H9 (cell line): ENCODE measurements at regions not wholly inside any gene's neighbourhood (a gene's known extent, or its start where the extent isn't known, plus 50 kb on each side); places are given as distances from the start of the nearest gene placed in this dataset.

Experiments
- DNase-seq: peaks from one replicate; pipeline ENCODE4 v3.0.0-alpha.2; 2017
- H2AFZ ChIP-seq: one replicate; pipeline ENCODE4 v1.6.1; 2013; ENCODE audit warnings: mild to moderate bottlenecking, low read length, control low read depth, moderate library complexity
- H2AK5ac ChIP-seq: 2 replicates; pipeline ENCODE4 v1.6.1; 2013; ENCODE audit warnings: low read length, control low read depth, mixed read lengths; ENCODE audit not compliant: insufficient read length
- H2BK120ac ChIP-seq: one replicate; pipeline ENCODE4 v1.6.1; 2013; ENCODE audit warnings: low read depth, mild to moderate bottlenecking, low read length, control low read depth, inconsistent platforms; ENCODE audit not compliant: poor library complexity, severe bottlenecking
- H2BK12ac ChIP-seq: 2 replicates; pipeline ENCODE4 v1.6.1; 2013; ENCODE audit warnings: low read length, control low read depth, mixed read lengths, low read depth; ENCODE audit not compliant: insufficient read length
- H2BK15ac ChIP-seq: 2 replicates; pipeline ENCODE4 v1.6.1; 2013; ENCODE audit warnings: low read depth, low read length, control low read depth
- H2BK20ac ChIP-seq: one replicate; pipeline ENCODE4 v1.6.1; 2013; ENCODE audit warnings: low read depth, mild to moderate bottlenecking, low read length, control low read depth, inconsistent platforms; ENCODE audit not compliant: poor library complexity, severe bottlenecking
- H2BK5ac ChIP-seq: 2 replicates; pipeline ENCODE4 v1.6.1; 2013; ENCODE audit warnings: low read length, control low read depth, mixed read lengths; ENCODE audit not compliant: insufficient read length
- H3K14ac ChIP-seq: 2 replicates; pipeline ENCODE4 v1.6.1; 2013; ENCODE audit warnings: low read length, control low read depth; ENCODE audit not compliant: insufficient read depth
- H3K18ac ChIP-seq: 2 replicates; pipeline ENCODE4 v1.6.1; 2013; ENCODE audit warnings: low read depth, mild to moderate bottlenecking, mixed read lengths, low read length, control low read depth; ENCODE audit not compliant: insufficient read length
- H3K23ac ChIP-seq: 2 replicates; pipeline ENCODE4 v1.6.1; 2013; ENCODE audit warnings: low read length, control low read depth, mixed read lengths, low read depth; ENCODE audit not compliant: insufficient read length
- H3K23me2 ChIP-seq: 2 replicates; pipeline ENCODE4 v1.6.1; 2013; ENCODE audit warnings: low read depth, mild to moderate bottlenecking, mixed read lengths, low read length, control low read depth; ENCODE audit not compliant: insufficient read length, poor library complexity, severe bottlenecking
- H3K27ac ChIP-seq: 2 replicates; pipeline ENCODE4 v1.5.1; 2013; ENCODE audit warnings: low read length, control low read depth, mixed read lengths, low read depth; ENCODE audit not compliant: insufficient read length
- H3K27me3 ChIP-seq: 2 replicates; pipeline ENCODE4 v1.6.1; 2013; ENCODE audit warnings: low read length, control low read depth, inconsistent platforms; ENCODE audit not compliant: insufficient read depth
- H3K4ac ChIP-seq: 2 replicates; pipeline ENCODE4 v1.6.1; 2013; ENCODE audit warnings: low read depth, mild to moderate bottlenecking, control low read depth, inconsistent platforms, low read length, moderate library complexity
- H3K4me1 ChIP-seq: 2 replicates; pipeline ENCODE4 v1.6.1; 2013; ENCODE audit warnings: low read length, control low read depth, inconsistent platforms; ENCODE audit not compliant: insufficient read depth
- H3K4me2 ChIP-seq: 2 replicates; pipeline ENCODE4 v1.6.1; 2013; ENCODE audit warnings: low read length, control low read depth, mixed read lengths; ENCODE audit not compliant: insufficient read length, insufficient read depth
- H3K56ac ChIP-seq: 2 replicates; pipeline ENCODE4 v1.6.1; 2013; ENCODE audit warnings: low read depth, mild to moderate bottlenecking, mixed read lengths, low read length, control low read depth; ENCODE audit not compliant: insufficient read length
- H3K79me1 ChIP-seq: 2 replicates; pipeline ENCODE4 v1.6.1; 2013; ENCODE audit warnings: low read depth, mild to moderate bottlenecking, moderate library complexity, low read length, control low read depth, inconsistent platforms; ENCODE audit not compliant: insufficient read depth, poor library complexity, severe bottlenecking
- H3K79me2 ChIP-seq: 2 replicates; pipeline ENCODE4 v1.6.1; 2013; ENCODE audit warnings: low read length, control low read depth, inconsistent platforms; ENCODE audit not compliant: insufficient read depth
- H3K9ac ChIP-seq: 2 replicates; pipeline ENCODE4 v1.6.1; 2013; ENCODE audit warnings: low read length, control low read depth, mixed read lengths; ENCODE audit not compliant: insufficient read length; ENCODE audit errors: extremely low read depth
- H3K9me3 ChIP-seq: one replicate; pipeline ENCODE4 v1.6.1; 2013; ENCODE audit warnings: low read depth, low read length, inconsistent platforms; ENCODE audit not compliant: control insufficient read depth
- H3T11ph ChIP-seq: one replicate; pipeline ENCODE4 v1.6.1; 2013; ENCODE audit warnings: mild to moderate bottlenecking, low read length, control low read depth, inconsistent platforms
- H4K20me1 ChIP-seq: one replicate; pipeline ENCODE4 v1.6.1; 2013; ENCODE audit not compliant: control insufficient read depth, insufficient read length, insufficient read depth
- H4K5ac ChIP-seq: 2 replicates; pipeline ENCODE4 v1.6.1; 2013; ENCODE audit warnings: low read depth, mild to moderate bottlenecking, mixed read lengths, low read length, control low read depth; ENCODE audit not compliant: insufficient read length
- H4K8ac ChIP-seq: replicated peaks from 2 replicates; pipeline ENCODE4 v1.6.1; 2013; ENCODE audit warnings: low read length, control low read depth, mixed read lengths, low read depth; ENCODE audit not compliant: insufficient read length
- H4K91ac ChIP-seq: 2 replicates; pipeline ENCODE4 v1.6.1; 2013; ENCODE audit warnings: low read depth, mild to moderate bottlenecking, moderate library complexity, mixed read lengths, low read length, control low read depth; ENCODE audit not compliant: insufficient read length
- H3K27ac Mint-ChIP-seq, 3 experiments: 2 replicates in 2 of 3; 3 replicates in 1 of 3; pipeline ENCODE4 v1.8.0; 2020 to 2021; ENCODE audit warnings: mixed read lengths in 3 of 3, mild to moderate bottlenecking in 1 of 3, moderate library complexity in 1 of 3
- H3K27me3 Mint-ChIP-seq: 2 replicates; pipeline ENCODE4 v1.8.0; 2021; ENCODE audit warnings: low read depth, mild to moderate bottlenecking, moderate library complexity, mixed read lengths
- H3K36me3 Mint-ChIP-seq, 3 experiments: 2 replicates in 2 of 3; 3 replicates in 1 of 3; pipeline ENCODE4 v1.8.0; 2020 to 2021; ENCODE audit warnings: low read depth in 3 of 3, mixed read lengths in 3 of 3; ENCODE audit not compliant: insufficient read depth in 1 of 3
- H3K4me1 Mint-ChIP-seq, 2 experiments: 2 replicates each; pipeline ENCODE4 v1.8.0; 2020; ENCODE audit warnings: mixed read lengths in 2 of 2
- H3K4me3 Mint-ChIP-seq, 2 experiments: 2 replicates in 1 of 2; 3 replicates in 1 of 2; pipeline ENCODE4 v1.8.0; 2020 to 2021; ENCODE audit warnings: mild to moderate bottlenecking in 2 of 2, mixed read lengths in 2 of 2, moderate library complexity in 1 of 2
- H3K9me3 Mint-ChIP-seq, 2 experiments: 2 replicates in 1 of 2; 3 replicates in 1 of 2; pipeline ENCODE4 v1.8.0; 2020; ENCODE audit warnings: mild to moderate bottlenecking in 2 of 2, mixed read lengths in 2 of 2, moderate library complexity in 1 of 2
- WGBS: extraction: QIAGEN DNeasy Blood & Tissue Kit; methylation state at CpG from one replicate; pipeline ENCODE4 v1.1.7; 2013; ENCODE audit warnings: missing lambda C conversion rate, low lambda C conversion rate, mixed read lengths; ENCODE audit not compliant: insufficient read length; ENCODE audit errors: extremely low coverage; 5-methylcytosine and 5-hydroxymethylcytosine counted together
- TF ChIP-seq, protein P1 (sequence below): fragments of 200-600 bp; sonication (generic); conservative IDR thresholded peaks from 3 replicates; pipeline ENCODE4 v1.8.0; 2021; ENCODE audit warnings: antibody characterized with exemption, mild to moderate bottlenecking

DNA sequence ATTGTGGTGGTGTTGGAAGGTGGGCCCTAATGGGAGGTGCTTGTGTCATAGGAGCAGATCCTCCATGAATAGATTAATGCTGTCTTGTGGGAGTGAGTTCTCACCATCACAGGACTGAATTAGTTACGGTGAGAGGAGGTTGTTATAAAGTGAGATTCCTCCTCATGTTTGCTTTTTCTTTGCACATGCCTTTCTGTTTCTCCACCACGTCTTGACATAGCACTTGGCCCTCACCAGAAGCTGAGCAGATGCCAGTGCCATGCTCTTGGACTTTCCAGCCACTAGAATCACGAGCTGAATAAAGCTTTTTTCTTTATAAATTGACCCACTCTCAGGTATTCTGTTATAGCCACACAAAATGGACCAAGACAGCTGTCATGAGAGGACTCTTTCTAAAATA is 194.8 kb downstream of the PTPRU start:
- no peak overlapping the region for H2AK5ac ChIP-seq
- no peaks in the 10 kb centered on the region for H3K79me2 ChIP-seq
- H3K36me3 Mint-ChIP-seq: peaks cover 0 to 15% (median 4%) of the 10 kb centered on the region in 3 experiments; a peak in 4 of 7 replicates
- H3K23me2 ChIP-seq: no peaks in the 10 kb centered on the region
- no peak overlapping the region for H3K4me3 Mint-ChIP-seq
- H3K79me1 ChIP-seq: no peaks in the 10 kb centered on the region
- H3K4me1 Mint-ChIP-seq: peaks cover 3 to 4% of the 10 kb centered on the region in 2 experiments; a peak in 3 of 4 replicates
- no peak overlapping the region for H4K91ac ChIP-seq
- TF ChIP-seq, protein P1, sequence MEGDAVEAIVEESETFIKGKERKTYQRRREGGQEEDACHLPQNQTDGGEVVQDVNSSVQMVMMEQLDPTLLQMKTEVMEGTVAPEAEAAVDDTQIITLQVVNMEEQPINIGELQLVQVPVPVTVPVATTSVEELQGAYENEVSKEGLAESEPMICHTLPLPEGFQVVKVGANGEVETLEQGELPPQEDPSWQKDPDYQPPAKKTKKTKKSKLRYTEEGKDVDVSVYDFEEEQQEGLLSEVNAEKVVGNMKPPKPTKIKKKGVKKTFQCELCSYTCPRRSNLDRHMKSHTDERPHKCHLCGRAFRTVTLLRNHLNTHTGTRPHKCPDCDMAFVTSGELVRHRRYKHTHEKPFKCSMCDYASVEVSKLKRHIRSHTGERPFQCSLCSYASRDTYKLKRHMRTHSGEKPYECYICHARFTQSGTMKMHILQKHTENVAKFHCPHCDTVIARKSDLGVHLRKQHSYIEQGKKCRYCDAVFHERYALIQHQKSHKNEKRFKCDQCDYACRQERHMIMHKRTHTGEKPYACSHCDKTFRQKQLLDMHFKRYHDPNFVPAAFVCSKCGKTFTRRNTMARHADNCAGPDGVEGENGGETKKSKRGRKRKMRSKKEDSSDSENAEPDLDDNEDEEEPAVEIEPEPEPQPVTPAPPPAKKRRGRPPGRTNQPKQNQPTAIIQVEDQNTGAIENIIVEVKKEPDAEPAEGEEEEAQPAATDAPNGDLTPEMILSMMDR: no peak
- H4K20me1 ChIP-seq: no peaks in the 10 kb centered on the region
- no peak overlapping the region for H4K5ac ChIP-seq
- no peak overlapping the region for H3K4me2 ChIP-seq
- H2BK120ac ChIP-seq: no peak overlapping the region
- H3K23ac ChIP-seq: no peak overlapping the region
- H3K4me1 ChIP-seq: no peaks in the 10 kb centered on the region
- H2BK15ac ChIP-seq: no peak overlapping the region
- H4K8ac ChIP-seq: no peak overlapping the region
- no peak overlapping the region for H3K9ac ChIP-seq
- no peak overlapping the region for H2BK12ac ChIP-seq
- DNase-seq: no peak
- WGBS: no CpG with 5 or more reads among the region's 3 CpGs
- H3K27ac Mint-ChIP-seq: no peak overlapping the region
- no peaks in the 10 kb centered on the region for H3K27me3 ChIP-seq
- no peak overlapping the region for H3K4ac ChIP-seq
- H3K27me3 Mint-ChIP-seq: peaks cover 13% of the 10 kb centered on the region
- H3T11ph ChIP-seq: no peak overlapping the region
- no peak overlapping the region for H3K14ac ChIP-seq
- no peak overlapping the region for H2AFZ ChIP-seq
- H3K18ac ChIP-seq: no peak overlapping the region
- H2BK20ac ChIP-seq: no peak overlapping the region
- H3K9me3 ChIP-seq: peaks cover 6% of the 10 kb centered on the region
- no peak overlapping the region for H3K27ac ChIP-seq
- no peak overlapping the region for H3K56ac ChIP-seq
- no peak overlapping the region for H2BK5ac ChIP-seq
- peaks cover 16 to 19% of the 10 kb centered on the region in 2 experiments for H3K9me3 Mint-ChIP-seq
